ENCODE measurements at regions not wholly inside any gene's neighbourhood (a gene's known extent, or its start where the extent isn't known, plus 50 kb on each side); places are given as distances from the start of the nearest gene placed in this dataset.

DNA sequence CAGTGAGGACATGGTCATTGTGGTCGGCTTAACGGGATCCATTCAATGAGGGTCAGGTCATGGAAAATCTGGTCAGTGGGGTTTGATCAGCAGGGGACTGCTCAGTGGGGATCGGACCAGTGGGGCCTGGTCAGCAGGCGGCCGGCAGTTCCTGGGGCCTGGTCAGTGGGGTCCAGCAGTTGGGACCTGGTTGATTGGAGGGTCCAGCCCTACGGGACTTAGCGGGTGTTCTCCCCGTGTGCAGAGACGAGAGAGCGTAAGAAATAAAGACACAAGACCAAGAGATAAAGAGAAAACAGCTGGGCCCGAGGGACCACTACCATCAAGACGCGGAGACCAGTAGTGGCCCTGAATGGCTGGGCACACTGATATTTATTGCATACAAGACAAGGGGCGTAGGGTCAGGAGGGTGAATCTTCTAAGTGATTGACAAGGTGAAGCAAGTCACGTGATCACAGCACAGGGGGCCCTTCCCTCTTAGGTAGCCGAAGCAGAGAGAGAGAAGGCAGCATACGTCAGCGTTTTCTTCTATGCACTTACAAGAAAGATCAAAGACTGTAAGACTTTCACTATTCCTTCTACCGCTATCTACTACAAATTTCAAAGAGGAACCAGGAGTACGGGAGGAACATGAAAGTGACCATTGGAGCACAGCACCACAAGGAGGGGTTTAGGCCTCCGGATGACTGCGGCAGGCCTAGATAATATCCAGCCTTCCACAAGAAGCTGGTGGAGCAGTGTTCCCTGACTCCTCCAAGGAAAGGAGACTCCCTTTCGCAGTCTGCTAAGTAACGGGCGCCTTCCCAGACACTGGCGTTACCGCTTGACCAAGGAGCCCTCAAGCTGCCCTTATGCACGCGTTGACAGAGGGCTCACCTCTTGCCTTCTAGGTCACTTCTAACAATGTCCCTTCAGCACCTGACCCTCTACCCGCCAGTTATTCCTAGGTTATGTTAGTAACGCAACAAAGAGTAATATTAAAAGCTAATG lies 62.1 kb upstream of the TPM4 start:
- TF ChIP-seq, protein P1, sequence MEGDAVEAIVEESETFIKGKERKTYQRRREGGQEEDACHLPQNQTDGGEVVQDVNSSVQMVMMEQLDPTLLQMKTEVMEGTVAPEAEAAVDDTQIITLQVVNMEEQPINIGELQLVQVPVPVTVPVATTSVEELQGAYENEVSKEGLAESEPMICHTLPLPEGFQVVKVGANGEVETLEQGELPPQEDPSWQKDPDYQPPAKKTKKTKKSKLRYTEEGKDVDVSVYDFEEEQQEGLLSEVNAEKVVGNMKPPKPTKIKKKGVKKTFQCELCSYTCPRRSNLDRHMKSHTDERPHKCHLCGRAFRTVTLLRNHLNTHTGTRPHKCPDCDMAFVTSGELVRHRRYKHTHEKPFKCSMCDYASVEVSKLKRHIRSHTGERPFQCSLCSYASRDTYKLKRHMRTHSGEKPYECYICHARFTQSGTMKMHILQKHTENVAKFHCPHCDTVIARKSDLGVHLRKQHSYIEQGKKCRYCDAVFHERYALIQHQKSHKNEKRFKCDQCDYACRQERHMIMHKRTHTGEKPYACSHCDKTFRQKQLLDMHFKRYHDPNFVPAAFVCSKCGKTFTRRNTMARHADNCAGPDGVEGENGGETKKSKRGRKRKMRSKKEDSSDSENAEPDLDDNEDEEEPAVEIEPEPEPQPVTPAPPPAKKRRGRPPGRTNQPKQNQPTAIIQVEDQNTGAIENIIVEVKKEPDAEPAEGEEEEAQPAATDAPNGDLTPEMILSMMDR (IDR thresholded peaks at IDR 0.05) = no peak
- TF ChIP-seq POLR2AphosphoS5 (IDR thresholded peaks at IDR 0.05) (no peak), EP300 (IDR thresholded peaks at IDR 0.05) (no peak)

All from upper lobe of left lung (tissue), 4 donors.